Stimulated activated CD4-positive, alpha-beta T cell treated with anti-CD3 and anti-CD28 coated beads, Interleukin-12 subunit alpha, Interleukin-12 subunit beta, amount 100 ng/mL, for 24 hours (primary cell): ENCODE measurements at regions not wholly inside any gene's neighbourhood (a gene's known extent, or its start where the extent isn't known, plus 50 kb on each side); places are given as distances from the start of the nearest gene placed in this dataset.
"Not testable (repeated sequence)": the region's sequence is repeated elsewhere in the genome, so short reads cannot be mapped to it uniquely, and the experiment has no call there.

Experiments
- DNase-seq, 2 experiments: peaks; one replicate each; pipeline ENCODE4 v3.0.0-alpha.2; 2020; ENCODE audit warnings: low read depth in 2 of 2

DNA sequence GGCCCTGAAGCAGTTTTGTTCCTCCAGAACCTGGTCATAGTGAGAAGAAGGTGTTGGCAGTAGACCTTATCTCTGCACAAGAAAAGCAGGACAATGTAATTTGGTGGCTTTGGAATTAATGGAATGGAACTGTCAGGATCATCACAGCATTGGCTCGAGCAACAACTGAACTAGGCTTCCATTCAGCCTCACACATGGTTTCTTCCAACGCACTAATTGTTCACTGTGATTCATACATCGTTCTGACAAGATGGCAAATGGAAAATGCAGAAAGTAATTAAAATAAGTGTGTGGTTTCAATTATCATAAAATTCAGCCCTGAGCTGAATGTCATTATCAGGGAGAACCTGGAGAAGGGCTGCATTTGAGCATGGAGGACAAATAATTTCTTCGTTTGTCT lies 80.6 kb downstream of the MFSD1 start:
- no peak for DNase-seq

DNA sequence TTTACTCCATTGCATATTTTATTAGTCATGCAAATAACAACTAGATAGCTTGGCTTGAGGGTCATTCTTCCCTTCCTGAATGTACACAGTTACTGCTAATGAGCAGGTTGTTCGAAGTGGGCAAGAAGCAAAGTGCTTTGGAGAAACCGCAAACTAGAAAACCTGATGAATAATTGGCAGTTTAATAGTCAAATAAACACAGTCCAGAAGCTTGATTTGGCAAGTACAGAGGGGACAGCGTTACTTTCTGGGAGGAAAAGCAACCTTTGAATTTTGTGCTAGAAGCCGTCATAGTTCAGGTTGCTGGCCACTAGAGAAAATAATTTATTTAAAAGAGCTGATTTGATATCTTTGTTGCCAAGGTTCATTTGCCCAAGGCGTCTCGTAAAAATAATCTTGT lies 94.9 kb downstream of the MFSD1 start:
- DNase-seq = no peak

DNA sequence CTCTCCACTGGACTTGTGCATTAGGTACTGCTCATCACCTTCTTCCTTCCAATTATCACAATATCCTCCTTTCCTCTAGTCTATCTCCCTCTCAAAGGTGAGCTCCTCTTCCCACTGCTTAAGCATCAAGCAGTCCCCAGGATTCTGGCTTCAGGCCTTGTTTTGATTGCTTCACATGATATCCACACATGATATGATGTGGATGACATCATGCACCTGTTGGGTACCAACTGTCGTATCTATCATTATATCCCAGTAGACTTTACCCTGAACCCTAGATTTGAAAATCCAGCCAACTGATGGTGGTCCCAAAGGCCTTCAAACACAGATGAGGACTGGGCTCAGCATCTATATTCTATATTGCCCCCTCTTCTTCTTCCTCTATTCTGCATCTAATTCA lies 104.9 kb downstream of the MFSD1 start:
- no peak for DNase-seq

DNA sequence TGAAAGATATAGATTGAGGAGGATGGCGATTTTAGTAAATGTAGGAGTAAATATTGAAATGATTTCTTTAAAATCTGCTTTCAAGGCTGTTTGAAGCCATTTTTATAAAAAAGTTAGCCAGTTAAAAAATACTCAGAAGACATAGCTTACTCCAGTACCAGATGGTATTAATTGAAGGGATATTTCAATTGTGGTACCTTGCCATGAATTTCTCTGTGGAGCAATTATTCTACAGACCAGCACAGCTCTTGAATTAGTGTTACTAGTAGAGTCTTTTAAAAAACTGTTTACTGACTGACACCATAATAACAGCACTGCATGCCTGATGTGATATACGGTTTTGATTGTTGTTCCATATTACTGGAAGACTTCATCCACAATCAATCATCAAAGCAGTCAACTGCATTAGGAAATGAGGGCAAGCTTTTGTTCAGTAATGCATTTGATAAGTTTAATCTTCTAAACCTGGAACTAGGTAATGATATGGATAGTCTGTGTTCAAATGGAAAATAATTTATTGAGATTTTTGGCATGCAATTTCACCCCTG lies 106.4 kb downstream of the MFSD1 start:
- no peak for DNase-seq

DNA sequence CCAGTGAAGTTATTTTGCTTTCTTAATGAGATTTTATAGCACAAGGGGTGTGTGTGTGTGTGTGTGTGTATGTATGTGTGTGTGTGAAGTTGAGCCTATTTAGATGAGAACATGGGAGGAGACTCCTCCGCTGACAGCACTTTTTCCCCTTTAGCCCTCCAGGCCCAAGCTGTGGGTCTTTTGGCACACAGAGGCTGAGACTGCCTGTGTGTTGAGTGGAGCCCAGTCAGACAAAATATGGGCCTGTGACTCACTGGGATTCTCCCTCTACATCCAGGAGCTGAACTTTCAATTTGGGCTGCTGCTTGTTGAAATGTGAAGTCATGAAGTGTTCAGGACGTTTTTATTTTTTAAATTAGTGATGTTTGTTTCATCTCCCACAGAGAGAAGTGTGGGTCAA lies 108.0 kb downstream of the MFSD1 start:
- no peak for DNase-seq

DNA sequence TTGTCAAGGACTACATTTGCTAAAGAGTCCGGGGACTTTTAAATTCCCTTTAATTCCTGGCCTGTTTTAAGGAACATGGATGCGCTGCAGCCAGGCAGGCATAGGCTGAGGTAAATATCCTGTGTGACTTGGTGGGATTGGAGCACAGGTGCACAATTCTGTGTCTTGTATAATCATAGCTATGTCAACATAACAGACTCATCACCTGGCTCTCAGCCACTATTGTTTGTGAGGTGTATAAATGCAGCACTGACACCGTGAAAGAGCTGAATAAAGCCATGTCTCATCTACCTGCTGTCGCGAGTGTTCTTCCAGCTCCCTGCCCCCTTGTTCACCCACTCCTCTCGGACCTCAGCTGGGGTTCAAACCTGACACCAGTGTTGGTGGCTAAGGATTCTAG lies 109.7 kb downstream of the MFSD1 start:
- DNase-seq = no peak

DNA sequence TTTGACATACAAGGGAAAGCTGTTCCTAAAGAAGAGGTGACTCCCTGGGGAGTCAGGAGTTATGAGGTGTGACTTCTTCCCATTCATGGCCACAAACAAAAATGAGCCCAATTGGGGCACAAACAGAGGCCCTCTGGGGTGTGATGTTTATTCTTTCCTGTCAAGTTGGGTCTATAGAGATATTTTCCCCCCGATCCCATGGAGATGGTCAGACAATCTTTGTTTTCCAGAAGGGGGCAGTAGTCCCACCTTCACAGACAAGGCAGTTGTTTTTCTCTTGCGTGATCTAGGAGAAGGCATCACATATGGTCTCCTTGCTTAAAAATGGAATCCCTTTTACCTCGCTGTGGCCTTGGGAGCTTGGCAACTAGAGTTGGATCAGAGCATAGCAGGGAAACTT lies 110.3 kb downstream of the MFSD1 start:
- no peak for DNase-seq

DNA sequence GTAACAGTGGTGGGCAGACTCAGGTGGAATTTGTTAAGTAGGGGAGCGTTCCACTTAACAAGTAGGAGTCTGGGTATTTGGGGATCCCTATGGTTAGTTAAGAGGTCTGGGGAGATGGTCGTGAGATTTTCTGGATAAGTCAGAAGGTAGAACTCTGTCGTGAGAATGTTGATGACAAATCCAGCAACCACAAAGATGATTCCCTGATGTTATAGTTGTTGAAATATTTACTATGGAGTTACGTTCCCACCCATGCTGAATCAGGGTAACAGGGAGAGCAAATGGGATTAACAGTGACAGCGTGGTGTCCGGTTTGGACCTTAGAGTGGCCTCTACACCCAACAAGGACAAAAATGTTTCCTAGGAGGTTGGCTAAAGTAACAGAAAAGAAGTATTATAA lies 110.8 kb downstream of the MFSD1 start:
- no peak for DNase-seq

DNA sequence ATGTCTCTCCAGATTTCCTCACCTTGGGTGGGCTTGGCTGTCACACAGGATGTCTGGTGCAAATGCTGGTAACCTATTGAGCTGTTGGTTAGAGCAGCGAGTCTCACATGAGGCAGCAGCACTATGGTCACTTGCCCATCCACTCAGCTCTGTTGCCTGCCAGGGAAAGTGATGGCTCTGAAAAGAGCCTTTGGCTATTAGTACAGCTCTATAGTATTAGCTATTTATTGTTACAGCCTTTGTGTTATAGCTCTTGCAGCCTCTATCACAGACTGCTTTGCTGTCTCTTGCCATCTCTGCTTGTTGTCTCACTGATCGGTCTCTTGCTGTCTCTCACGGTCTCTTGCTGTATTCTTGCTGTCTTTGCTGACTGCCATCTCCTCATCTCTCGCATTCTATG lies 114.3 kb downstream of the MFSD1 start:
- no peak for DNase-seq

DNA sequence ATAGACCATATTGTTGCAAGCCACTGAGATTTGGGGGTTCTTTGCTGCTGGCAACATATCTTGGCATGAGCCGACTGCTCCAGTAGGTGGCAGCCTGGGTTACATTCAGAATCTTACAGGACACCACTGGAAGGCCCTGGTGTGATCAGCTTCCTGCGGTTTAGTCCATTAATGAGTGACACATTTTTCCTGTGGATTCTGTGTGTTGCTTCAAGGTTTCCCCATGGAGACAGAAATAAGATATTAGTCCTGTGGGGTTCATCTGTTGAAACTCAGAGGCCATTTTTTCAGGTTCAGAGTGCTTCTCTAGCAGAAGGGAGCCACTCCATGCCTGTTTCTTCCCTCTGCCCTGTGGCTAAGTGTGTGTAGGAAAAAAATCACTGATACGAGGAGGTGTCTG lies 116.2 kb downstream of the MFSD1 start:
- DNase-seq = no peak

DNA sequence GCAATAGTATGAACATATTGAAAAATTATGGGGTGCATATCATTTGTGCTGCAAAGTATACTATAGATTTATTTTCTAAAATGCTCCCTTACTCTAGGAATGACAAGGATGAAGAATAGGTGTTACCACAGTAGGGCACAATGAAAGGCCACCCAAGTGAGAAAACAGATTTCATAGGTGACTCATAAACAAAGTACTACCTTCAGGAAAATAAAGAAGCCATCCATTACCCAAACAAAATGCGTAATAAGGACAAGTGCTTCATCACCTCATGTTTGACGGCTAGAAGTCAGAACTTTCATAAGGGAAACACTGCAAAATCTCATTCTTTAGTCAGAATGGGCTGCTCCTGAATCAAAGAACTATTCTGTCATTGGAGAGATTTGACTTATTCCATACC lies 116.6 kb downstream of the MFSD1 start:
- no peak for DNase-seq

DNA sequence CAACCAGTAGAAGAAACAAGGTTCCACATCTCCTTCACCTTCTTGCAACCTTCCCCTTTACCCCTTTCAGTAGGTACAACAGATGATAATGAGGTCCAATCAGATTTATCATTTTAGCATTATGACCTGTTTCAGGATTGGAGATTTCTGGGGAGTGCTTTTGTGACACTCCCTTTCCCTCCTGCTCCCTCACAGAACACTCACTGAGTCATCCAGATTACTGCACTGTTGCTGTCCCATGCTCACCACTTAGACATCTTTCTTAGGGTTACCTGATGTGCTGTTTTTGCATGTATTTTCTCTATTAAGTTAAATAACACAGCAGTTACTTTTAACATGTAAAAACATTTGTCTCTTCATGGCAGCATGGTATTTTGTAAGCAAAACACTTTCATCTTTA lies 118.5 kb downstream of the MFSD1 start:
- no peak for DNase-seq

DNA sequence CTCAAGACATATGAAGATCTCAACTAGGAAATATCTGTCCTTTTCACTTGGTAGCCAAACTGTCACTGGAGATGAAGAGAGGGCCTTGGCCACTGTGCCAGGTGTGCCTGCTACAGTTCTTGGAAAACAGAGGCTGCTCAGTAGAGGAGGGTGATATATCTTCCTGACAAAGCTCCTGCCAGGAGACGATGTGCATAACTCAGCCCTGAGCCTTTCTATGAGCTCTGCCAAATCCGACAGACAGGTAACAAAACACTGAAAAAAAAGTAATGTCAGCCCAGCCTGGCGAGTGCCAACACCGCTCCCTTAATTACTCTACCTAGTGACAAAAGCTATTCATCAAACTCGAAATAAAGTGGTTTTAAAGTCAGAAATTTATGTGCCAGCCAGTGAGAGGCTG lies 123.2 kb downstream of the MFSD1 start:
- no peak for DNase-seq

DNA sequence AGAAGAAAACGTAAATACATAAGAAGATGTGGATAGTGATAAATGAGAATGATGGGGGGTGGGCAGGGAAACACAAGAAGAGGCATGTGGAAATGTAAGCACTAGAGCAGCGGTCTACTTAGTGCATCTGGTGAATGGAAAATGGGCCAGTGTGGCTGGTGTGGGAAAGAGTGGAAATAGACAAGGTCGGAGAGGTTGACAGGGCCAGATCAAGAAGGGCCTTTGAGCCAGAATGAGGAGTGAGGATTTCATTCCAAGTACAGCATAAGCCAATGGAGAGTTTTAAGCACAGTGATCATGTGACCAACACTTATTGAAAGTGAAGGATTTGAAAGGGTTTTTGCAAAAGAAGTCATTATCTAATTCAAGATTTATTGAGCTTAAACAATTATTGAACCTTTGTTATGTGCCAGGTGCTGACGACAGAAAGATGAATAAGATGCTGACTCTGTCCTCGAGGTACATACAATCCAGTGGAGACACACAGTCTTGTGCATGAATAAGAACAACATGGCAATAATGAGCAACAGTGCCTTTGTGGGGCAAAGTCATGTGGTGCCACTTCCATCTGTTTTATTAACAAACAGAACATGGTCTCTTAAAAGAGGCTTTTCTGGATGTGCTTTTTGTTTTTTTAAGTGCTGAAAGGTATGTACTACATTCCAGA lies 124.1 kb downstream of the MFSD1 start:
- DNase-seq = no peak

DNA sequence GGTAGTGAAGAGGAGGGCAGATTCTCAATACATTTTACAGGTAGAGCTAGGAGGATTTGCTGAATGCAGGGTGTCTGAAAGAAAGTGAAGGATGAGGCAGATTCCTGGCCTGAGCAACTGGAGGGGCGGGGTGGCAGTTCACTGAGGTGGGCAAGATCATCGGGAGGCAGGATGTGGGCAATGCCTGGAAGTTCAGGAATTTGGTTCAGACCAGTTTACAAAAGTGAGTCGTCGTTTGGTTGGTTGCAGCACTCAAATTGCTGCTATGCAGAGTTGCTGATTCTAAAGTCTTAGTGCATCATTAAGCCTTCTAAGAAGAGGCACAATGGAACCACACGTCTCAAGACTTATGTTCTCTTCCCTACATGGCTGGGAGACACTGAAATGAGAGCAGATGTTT lies 134.0 kb downstream of the MFSD1 start:
- DNase-seq = no peak

DNA sequence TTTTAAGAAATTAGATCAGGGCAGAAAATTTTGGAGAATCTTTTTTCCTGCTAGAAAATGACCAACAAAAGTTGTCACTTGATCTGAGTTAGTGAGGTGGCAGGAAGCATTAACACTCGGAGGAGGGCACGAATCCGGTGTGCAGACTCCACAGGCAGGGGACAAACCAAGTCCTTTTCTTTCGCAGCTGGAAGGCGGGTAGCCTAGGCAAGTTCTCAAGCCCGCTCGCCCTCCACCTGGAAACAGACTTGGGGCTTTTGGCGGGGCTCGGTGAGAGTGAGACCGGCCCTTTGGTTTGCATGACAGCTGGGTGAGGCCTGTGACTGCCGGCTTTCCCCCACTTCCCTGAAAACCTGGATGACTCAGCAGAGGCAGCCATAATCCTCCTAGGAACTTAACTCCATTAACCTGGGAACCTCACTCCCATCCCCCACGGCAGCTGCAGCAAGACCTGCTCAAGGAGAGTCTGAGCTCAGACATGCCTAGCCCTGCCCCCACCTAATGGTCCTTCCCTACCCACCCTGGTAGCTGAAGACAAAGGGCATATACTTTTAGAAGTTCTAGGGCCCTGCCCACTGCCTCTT lies 134.8 kb downstream of the MFSD1 start:
- no peak for DNase-seq

DNA sequence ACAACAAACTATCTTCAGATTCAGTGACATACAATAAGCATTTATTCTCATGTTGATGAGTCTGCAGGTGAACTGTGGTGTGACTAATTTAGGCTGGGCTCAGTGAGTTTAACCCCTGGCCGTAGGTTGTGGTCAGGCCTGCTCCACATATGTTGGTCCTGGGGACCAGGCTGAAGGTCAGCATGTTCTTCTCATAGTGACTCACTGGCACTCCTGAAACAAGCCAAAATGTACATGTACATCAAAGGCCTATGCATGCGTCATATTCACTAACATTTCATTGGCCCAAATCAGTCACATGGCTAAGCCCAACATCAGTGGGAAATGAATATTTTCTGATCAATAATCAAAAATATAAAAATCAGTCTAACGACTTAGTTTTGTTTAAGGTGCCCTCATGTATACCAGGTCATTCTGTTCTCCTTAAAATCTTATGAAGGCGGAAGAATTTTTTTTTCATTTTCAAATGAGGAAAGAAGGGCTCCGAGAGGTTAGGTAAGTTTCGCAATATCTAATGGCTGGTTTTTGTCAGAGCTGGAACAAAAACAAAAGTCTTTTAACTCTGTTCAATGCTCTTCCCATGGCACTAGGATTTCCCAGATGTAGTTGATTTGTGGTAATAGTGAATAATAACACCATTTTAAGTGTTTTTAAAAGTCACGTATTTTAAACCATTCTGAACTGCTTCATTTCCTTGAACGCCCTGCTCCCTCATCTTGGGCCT lies 148.5 kb downstream of the MFSD1 start:
- no peak for DNase-seq

DNA sequence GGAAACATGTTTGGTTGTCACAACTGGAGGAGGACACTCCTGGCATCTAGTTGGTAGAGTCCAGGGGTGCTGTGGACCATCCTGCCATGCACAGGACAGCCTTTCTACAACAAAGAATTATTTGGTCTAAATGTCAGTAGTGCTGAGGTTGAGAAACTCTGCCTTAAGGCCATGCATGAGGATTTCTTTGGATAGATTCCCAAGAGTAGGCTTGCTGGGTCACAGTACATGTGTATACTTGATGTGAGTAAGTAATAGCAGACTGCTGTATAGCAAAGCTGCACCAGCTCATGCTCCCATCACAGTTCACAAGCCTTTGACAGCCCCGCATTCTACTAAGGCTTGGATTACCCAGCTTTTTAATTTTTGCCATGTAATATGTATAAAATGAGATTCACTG lies 151.3 kb downstream of the MFSD1 start:
- no peak for DNase-seq

DNA sequence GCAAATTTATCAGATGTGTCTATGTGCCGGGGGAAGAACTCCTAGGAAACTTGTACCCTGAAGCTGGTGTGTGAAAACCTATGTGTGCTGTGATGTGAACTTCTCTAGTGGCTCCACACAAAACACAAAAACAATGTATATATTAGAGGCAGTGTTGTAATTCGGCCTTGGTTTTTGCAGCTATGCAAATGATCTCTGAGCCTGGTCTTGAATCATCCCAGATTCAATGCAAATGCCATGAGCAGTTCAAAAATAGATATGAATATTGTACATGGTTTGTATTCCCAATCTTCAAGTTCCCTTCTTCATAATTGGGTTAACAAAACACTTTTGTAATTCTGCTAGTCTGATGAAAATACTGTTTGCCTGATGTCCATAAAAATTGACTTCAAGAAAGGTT lies 152.6 kb downstream of the MFSD1 start:
- DNase-seq = no peak

DNA sequence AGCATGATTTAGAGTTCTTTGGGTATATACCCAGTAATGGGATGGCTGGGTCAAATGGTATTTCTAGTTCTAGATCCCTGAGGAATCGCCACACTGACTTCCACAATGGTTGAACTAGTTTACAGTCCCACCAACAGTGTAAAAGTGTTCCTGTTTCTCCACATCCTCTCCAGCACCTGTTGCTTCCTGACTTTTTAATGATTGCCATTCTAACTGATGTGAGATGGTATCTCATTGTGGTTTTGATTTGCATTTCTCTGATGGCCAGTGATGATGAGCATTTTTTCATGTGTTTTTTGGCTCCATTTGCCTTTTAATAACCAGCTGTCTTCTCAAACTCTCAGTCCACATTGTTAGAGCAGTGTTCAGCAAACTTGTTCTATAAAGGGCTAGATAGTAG lies 155.9 kb downstream of the MFSD1 start:
- DNase-seq = not testable (repeated sequence)

DNA sequence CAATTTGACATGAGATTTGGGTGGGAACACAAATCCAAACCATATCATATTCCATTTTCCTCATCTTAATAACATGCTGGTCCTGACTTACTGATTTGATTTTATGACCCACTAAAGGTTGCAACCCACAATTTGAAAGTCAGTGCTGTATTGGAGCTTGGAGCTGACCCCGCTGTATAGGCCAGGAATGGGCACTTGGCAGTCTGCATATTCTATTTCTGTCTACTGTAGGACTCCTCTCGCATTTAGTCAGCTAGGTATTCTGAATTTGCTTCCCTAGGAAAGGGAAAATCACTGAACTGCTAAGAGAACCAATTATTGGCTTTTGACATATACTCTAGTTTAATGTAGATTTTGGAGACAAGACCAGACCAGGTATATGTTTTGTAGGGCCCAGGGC lies 157.0 kb downstream of the MFSD1 start:
- no peak for DNase-seq

DNA sequence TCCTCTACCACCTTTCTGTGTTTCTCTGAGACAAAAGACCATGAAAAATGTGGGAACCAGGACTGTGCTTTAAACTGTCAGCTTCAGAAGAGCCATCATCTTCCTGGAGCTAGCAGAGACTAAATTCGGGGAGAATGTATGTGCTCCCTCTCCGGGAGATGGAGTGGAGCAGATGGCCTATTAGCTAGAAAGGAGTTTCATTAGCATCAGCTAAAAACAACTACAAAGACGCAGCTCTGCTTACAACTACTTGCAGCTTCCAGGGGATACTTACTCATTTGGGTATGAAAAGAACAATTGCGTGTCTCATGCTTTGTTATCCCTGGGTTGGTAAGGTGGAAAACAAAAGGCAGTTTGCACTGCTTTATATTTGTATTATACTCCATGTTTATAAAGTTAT lies 159.6 kb downstream of the MFSD1 start:
- DNase-seq = no peak

DNA sequence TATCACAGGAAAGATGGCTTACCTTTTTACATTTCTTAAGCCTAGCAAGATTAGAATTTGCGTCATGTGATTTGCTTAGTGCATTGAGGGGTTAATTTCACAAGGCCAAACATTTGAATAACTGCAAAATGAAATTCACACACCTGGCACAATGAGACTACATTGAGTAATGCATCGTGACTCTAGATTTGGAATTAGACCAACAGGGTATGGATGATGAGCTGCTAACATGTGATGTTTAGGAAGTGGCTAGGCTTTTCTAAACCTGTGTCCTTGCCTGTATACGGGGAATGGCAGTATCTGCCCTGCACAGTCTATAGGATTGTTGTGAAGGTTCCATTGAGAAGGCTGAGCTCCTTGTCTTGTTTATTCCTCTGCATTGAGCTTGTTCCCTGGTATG lies 160.1 kb downstream of the MFSD1 start:
- no peak for DNase-seq
